Caco-2 (cell line): ENCODE measurements at regions not wholly inside any gene's neighbourhood (a gene's known extent, or its start where the extent isn't known, plus 50 kb on each side); places are given as distances from the start of the nearest gene placed in this dataset.

Experiments
- BruUV-seq: library from RNA; stranded (reverse); fragments of 400-500 nt; replicated peaks from 2 replicates; lab custom pipeline; 2021; lab: Mats Ljungman, UMichigan
- CTCF ChIA-PET: fragments of 300-600 bp; sonication (Branson Sonifier 250); formaldehyde crosslinking; loops from one replicate; lab custom pipeline; 2022; ENCODE audit warnings: antibody characterized with exemption; lab: Charles Lee
- POLR2A ChIA-PET: fragments of 300-600 bp; sonication (Branson Sonifier 250); formaldehyde crosslinking; loops from one replicate; lab custom pipeline; 2022; ENCODE audit warnings: antibody characterized with exemption; lab: Charles Lee
- DNase-seq, 2 experiments: peaks; one replicate each; pipeline versions ENCODE4 v3.0.0 to v3.0.0-alpha.2; 2020 to 2022
- H3K27me3 ChIP-seq: replicated peaks from 2 replicates; pipeline ENCODE4 v1.6.0; 2011; ENCODE audit warnings: low read length; ENCODE audit not compliant: control insufficient read depth, insufficient read depth
- H3K36me3 ChIP-seq: 2 replicates; pipeline ENCODE4 v1.5.1; 2011; ENCODE audit warnings: low read length; ENCODE audit not compliant: control insufficient read depth, insufficient read depth
- H3K4me1 ChIP-seq: fragments of 250-450 bp; sonication (Bioruptor Pico); 2 replicates; pipeline ENCODE4 v1.5.1; 2020; ENCODE audit warnings: mild to moderate bottlenecking
- H3K4me3 ChIP-seq: 2 replicates; pipeline ENCODE4 v1.5.1; 2011; ENCODE audit warnings: low read depth, mild to moderate bottlenecking, control low read depth, low read length
- H3K9me3 ChIP-seq: fragments of 250-450 bp; sonication (Bioruptor Pico); 2 replicates; pipeline ENCODE4 v1.5.1; 2020; ENCODE audit warnings: mild to moderate bottlenecking, moderate library complexity
- H3K27ac Mint-ChIP-seq: one replicate; pipeline ENCODE4 v1.8.0; 2022; ENCODE audit warnings: mixed read lengths; ENCODE audit not compliant: unreplicated experiment
- H3K27me3 Mint-ChIP-seq: one replicate; pipeline ENCODE4 v1.8.0; 2022; ENCODE audit warnings: mixed read lengths; ENCODE audit not compliant: insufficient read depth, unreplicated experiment
- H3K36me3 Mint-ChIP-seq: one replicate; pipeline ENCODE4 v1.8.0; 2022; ENCODE audit warnings: mild to moderate bottlenecking, mixed read lengths; ENCODE audit not compliant: insufficient read depth, unreplicated experiment
- H3K4me1 Mint-ChIP-seq: one replicate; pipeline ENCODE4 v1.8.0; 2022; ENCODE audit warnings: low read depth, mixed read lengths; ENCODE audit not compliant: unreplicated experiment
- H3K4me3 Mint-ChIP-seq: one replicate; pipeline ENCODE4 v1.8.0; 2022; ENCODE audit warnings: mild to moderate bottlenecking, moderate library complexity, mixed read lengths; ENCODE audit not compliant: unreplicated experiment
- H3K9me3 Mint-ChIP-seq: one replicate; pipeline ENCODE4 v1.8.0; 2022; ENCODE audit warnings: mixed read lengths; ENCODE audit not compliant: unreplicated experiment
- CTCF ChIP-seq, 2 experiments: fragments of 200-600 bp in 1 of 2; IDR thresholded peaks; 1 replicate in 1 of 2; 2 replicates in 1 of 2; pipeline versions ENCODE4 v1.5.1 to v1.8.0; 2011 to 2022; ENCODE audit warnings: antibody characterized with exemption in 1 of 2, control low read depth in 1 of 2, inconsistent platforms in 1 of 2, low read depth in 1 of 2, low read length in 1 of 2, mild to moderate bottlenecking in 1 of 2, moderate library complexity in 1 of 2; ENCODE audit not compliant: insufficient read depth in 1 of 2, severe bottlenecking in 1 of 2, unreplicated experiment in 1 of 2
- intact Hi-C: fragments of 100-400 bp; cut with micrococcal nuclease; formaldehyde crosslinking; loops from one replicate; pipeline ENCODE4 v1.10.0; 2022; ENCODE audit not compliant: unreplicated experiment

GRCh38 chr12:89797436-89797835 lies 88.8 kb upstream of the ATP2B1 start:
- Histone ChIP-seq H3K9me3 (no peaks in the 10 kb centered on the region), H3K4me3 (no peak overlapping the region), H3K27me3 (no peaks in the 10 kb centered on the region), H3K36me3 (no peaks in the 10 kb centered on the region), H3K4me1 (peaks cover 30% of the 10 kb centered on the region)
- no peak for DNase-seq
- Mint-ChIP-seq H3K27me3 (no peaks in the 10 kb centered on the region), H3K36me3 (no peaks in the 10 kb centered on the region), H3K4me1 (peaks cover 9% of the 10 kb centered on the region), H3K27ac (no peak overlapping the region), H3K9me3 (no peaks in the 10 kb centered on the region), H3K4me3 (no peak overlapping the region)
- CTCF ChIA-PET = no interaction called here
- no peak for TF ChIP-seq CTCF (IDR thresholded peaks at IDR 0.05; ENCODE audit: insufficient read depth in 1 of 2, low read depth in 1 of 2, low read length in 1 of 2, severe bottlenecking in 1 of 2, unreplicated experiment in 1 of 2)
- BruUV-seq = no TSS peak
- POLR2A ChIA-PET = no interaction called here
- intact Hi-C loops = no loop called here

- H3K9me3 ChIP-seq = no peaks in the 10 kb centered on the region
- DNase-seq = no peak
- H3K4me3 Mint-ChIP-seq = no peak overlapping the region
- peaks cover 3% of the 10 kb centered on the region for H3K4me1 Mint-ChIP-seq
- intact Hi-C loops = no loop called here
- no peaks in the 10 kb centered on the region for H3K27me3 Mint-ChIP-seq
- no peaks in the 10 kb centered on the region for H3K36me3 ChIP-seq
- H3K4me1 ChIP-seq = peaks cover 24% of the 10 kb centered on the region
- POLR2A ChIA-PET = no interaction called here
- no peak overlapping the region for H3K27ac Mint-ChIP-seq
- no peak for TF ChIP-seq CTCF (IDR thresholded peaks at IDR 0.05; ENCODE audit: insufficient read depth in 1 of 2, low read depth in 1 of 2, low read length in 1 of 2, severe bottlenecking in 1 of 2, unreplicated experiment in 1 of 2)
- H3K9me3 Mint-ChIP-seq = no peaks in the 10 kb centered on the region
- no peaks in the 10 kb centered on the region for H3K27me3 ChIP-seq
- BruUV-seq = no TSS peak
- H3K36me3 Mint-ChIP-seq = no peaks in the 10 kb centered on the region
- CTCF ChIA-PET = no interaction called here
- H3K4me3 ChIP-seq = no peak overlapping the region
Observed at GRCh38 chr12:89796798-89797382, 88.3 kb upstream of the ATP2B1 start.

- CTCF ChIA-PET = no interaction called here
- no peak for TF ChIP-seq CTCF (IDR thresholded peaks at IDR 0.05; ENCODE audit: insufficient read depth in 1 of 2, low read depth in 1 of 2, low read length in 1 of 2, severe bottlenecking in 1 of 2, unreplicated experiment in 1 of 2)
- no peaks in the 10 kb centered on the region for H3K36me3 ChIP-seq
- intact Hi-C loops = no loop called here
- POLR2A ChIA-PET = no interaction called here
- H3K27me3 ChIP-seq = no peaks in the 10 kb centered on the region
- Mint-ChIP-seq H3K27me3 (no peaks in the 10 kb centered on the region), H3K27ac (no peak overlapping the region), H3K9me3 (no peaks in the 10 kb centered on the region), H3K36me3 (no peaks in the 10 kb centered on the region), H3K4me3 (no peak overlapping the region), H3K4me1 (peaks cover 5% of the 10 kb centered on the region)
- peaks cover 15% of the 10 kb centered on the region for H3K4me1 ChIP-seq
- no TSS peak for BruUV-seq
- no peak overlapping the region for H3K4me3 ChIP-seq
- no peak for DNase-seq
- no peaks in the 10 kb centered on the region; the same call in 1 of the 2 replicates for H3K9me3 ChIP-seq
Observed at GRCh38 chr12:89793946-89794345, 85.3 kb upstream of the ATP2B1 start.
